CD4-positive, alpha-beta T cell treated with Interferon alpha-2 for 1 hour (primary cell): ENCODE measurements at regions not wholly inside any gene's neighbourhood (a gene's known extent, or its start where the extent isn't known, plus 50 kb on each side); places are given as distances from the start of the nearest gene placed in this dataset.

Experiments
- DNase-seq, 2 donors: peaks; one replicate each; pipeline ENCODE4 v3.0.0-alpha.2; 2020 to 2022

DNA sequence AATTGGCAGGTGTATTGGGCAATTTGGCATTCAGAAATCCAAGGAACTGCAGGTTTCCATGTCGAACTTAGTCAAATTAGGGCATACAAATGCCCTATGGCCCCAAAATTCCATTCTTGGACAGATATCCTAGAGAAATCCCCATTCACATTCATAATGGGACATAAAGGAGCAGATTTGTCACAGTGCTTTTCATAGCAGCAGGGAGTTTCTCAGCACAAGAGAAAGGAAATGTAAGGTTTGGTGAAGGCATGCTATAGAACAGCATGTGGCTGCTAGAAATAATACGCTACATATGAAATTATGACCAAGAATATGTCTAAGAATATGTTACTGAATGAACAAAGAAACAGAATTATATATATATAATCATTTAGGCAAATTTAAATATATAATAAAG lies 437.5 kb upstream of the BOD1L1 start:
- no peak for DNase-seq

DNA sequence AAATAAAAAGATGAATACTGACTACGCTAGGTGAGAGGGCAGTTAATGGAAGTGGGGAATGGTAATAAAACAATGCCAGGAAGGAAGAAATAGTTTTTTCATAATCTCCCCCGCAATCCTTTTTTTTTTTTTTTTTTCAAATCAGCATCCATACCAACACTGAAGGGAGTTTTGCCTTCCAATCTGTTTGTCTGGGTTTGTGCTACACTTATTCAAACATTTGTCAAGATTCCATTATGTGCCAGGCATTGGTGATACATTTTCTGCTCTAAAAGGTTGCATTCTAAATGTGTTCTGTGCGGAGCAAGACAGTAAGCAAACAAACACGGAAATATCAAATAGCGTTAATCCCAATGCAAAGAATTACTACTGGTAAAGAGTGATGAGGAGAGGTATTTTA lies 437.9 kb upstream of the BOD1L1 start:
- no peak for DNase-seq

DNA sequence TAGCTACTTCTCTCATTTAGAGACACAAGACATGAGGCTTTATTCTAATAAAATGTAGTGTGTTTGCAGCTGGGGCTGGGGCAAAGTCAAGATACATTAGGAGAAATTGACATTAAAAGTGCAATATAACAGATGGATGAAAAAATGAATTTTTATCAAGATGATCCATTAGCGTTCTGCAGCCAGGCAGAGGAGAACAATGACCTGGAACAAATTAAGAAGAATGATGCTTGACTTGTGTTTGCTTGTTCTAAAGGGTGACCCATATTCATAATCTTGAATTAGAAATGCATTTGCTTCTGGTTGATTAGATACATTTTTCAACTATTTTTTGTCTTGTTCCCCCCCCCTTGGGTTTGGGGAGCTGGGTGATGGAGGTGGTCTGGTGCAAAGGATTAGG lies 439.5 kb upstream of the BOD1L1 start:
- no peak for DNase-seq

DNA sequence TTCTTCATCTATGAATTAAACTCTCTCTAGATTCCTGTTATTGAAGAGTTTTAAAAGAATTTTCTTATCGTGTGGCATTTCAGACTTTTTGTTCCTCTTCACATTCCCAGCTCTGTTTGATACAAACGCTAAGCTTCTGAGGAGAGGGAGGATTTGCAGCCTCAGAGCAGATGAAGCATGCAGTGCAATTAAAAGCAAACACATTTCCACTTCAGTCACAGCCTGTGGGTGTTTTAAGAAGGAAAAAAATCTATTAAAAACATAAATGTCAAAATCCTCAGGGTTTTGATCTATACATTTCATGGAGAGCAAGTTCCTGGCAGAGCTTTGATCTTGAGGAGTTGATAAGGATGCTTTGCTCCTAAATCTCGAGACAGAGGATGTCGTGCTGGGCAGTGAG lies 442.4 kb upstream of the BOD1L1 start:
- DNase-seq: no peak

DNA sequence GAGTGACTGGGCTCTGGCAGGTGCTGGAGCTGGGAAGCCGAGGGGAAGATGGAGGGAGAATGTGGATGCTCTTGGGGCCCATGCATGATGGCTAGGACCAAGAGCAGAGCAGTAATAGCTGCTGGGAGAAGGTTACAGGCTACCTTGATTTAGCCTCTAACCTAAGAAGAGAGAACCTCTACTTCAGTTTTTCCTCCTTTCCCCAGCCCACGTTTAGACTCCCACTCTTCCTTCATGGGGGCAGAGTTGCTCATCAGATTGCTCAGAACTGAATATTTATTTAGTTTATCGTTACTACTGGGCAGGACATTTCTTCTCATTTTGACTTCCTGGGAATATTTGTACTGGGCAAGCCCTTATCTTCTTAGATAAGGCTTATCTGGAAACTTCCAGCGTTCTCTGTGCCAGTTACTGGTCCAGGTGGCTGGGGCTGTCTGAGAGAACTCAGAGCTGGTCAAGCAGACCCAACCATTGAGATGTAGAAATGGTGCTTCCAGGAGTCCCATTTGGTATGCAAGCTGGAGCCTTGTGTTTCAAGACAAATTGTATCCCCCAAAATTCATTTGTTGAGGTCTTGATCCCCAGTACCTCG lies 442.9 kb upstream of the BOD1L1 start:
- DNase-seq: no peak

DNA sequence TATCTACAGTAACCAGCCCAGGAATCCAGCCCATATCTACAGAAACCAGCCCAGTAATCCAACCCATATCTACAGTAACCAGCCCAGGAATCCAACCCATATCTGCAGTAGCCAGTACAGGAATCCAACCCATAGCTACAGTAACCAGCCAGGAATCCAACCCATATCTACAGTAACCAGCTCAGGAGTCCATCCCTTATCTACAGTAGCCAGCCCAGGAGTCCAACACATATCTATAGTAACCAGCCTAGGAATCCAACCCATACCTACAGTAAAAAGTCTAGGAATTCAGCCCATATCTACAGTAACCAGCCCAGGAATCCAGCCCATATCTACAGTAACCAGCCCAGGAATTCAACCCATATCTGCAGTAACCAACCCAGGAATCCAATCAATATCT lies 445.0 kb upstream of the BOD1L1 start:
- DNase-seq: no peak

DNA sequence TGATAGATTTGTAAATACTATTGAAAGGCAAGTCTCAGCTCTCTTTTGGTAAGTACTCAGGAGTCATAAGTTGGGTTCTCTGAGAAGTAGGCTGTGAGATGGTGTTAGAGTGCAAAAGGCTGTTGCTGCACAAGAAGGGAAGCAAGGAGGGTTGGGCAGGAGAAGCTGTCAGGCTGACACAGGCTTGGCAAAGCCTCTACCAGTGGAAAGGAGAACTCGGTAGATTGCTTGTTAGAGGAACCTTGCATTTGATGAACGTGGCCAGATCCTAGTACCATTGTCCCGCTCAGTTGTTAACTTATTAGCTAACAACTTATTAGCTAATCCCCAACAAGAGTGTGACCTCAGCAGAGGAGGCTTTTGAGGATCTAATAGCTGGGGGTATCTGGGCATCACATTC lies 449.3 kb upstream of the BOD1L1 start:
- no peak for DNase-seq

DNA sequence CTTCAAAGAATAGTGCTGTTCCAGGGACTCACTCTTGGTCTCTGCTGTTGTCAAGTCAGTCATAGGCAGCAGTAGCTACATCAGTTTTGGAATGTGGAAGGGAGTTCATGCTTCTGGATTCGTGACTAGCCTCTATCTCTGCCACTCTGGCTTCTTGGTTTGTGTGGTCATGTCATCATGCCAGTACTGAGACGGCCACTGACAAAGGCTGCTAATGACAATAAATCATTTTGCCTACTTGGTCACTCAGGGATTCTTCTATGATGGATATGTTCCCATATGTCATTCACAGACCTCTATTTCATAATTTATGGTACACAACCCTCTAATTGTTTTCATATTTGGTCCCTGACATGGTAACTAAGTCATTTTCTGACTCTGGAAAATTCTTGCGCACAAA lies 450.8 kb upstream of the BOD1L1 start:
- no peak for DNase-seq

DNA sequence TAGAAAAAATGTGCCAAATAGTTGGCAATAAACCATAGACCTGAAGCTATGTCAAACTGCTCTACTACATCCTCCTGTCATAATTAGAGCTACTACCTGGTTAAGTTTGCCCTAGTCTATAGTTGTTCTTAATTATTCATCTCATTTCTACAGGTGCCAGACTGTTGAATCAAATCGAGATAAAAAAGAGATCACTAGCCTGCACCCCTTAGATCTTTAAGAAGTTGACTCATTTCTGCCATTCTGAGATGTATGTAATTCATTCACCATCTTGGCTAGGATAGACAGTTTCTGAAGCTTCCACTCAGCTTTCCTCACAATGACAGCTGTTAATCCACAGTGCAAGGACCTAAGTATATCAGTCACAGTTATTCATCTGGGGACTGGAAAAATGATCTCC lies 452.1 kb upstream of the BOD1L1 start:
- DNase-seq: no peak

DNA sequence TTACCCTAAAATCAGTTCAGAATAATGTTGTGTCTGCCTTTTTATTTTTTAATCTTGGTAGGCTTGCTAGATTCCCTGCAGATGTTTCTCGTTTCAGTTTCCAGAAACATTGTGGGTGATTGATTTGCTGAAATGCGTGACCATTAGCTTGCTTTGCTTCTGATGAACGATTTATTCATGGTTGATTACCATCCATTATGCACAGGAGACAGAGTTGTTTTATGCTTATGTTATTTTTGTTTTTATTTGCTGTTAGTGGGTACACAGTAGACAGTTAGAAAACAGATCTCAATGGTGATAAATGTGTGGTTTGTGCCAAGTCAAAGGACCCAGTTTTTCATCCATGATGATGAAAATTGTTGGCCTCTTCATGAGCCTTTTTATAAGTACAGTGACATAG lies 455.6 kb upstream of the BOD1L1 start:
- DNase-seq: no peak

DNA sequence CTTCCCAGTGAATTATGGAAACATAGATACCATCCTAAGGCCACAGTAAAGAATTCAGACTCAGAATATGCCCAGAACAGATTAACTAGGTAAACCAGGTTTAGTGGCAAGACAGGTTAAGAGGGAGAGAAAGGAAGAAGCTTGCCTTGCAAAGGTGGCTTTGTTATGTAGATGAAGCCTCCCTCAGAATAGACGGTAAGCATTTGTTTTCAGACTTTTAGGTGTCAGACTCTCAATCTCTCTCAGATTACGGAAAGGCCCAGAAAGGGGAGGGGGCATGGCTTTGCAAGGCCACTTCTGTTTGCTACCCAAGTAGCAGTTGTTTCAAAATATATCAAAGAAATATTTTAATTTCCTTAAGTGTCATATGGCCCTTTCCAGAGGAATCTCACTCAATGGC lies 457.1 kb upstream of the BOD1L1 start:
- no peak for DNase-seq

DNA sequence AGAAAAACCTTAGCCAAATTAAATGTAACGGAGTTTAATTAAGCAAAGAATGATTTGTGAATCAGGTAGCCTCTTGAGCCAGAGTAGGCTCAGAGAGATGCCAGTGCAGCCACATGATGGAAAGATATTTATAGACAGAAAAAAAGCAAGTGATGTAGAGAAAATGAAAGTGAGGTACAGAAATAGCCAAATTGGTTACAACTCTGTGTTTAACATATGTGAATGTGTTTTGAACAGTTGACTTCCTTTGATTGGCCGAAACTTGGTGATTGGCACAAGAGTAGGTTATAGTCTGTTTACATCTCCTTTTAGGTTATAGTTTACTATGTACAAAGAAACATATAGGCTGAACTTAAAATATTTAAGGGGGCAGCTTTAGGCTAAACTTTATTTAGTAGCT lies 459.9 kb upstream of the BOD1L1 start:
- DNase-seq: no peak

DNA sequence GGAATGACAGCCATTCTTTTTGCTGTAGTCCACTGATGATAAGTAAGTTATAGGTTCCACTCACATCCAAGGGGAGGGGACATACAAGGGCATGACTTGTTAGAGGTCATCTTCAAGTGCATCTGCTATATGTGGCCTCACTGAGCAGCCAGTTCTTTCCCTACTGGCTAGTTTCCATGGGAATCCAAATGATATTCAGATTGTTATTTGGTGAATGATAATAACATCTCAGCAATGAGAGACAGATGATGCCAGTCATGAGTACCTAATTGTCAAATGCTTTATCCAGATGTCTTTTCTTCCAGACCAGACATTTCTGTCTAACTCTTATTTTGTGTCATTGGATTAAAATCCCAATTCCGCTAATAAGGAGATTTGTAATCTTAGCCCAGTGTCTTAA lies 460.4 kb upstream of the BOD1L1 start:
- DNase-seq: no peak

DNA sequence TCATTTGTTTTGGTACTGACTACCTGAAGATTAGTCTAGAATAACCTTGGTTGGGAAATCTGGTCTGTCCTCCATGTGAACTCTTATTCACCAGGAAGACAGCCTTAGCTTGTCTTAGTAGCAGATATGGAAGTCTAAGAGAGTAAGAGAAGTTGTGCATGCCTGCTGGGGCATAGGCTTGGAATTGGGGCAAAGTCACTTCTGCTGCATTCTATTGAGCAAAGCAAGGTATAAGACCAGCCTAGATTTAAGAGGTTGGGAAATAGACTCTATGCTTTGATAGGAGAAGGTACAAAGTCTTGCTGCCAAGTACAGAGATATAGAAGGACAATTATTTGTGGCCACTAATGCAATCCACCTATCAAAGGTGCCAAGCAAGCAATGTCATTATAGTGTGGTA lies 464.0 kb upstream of the BOD1L1 start:
- DNase-seq: no peak

DNA sequence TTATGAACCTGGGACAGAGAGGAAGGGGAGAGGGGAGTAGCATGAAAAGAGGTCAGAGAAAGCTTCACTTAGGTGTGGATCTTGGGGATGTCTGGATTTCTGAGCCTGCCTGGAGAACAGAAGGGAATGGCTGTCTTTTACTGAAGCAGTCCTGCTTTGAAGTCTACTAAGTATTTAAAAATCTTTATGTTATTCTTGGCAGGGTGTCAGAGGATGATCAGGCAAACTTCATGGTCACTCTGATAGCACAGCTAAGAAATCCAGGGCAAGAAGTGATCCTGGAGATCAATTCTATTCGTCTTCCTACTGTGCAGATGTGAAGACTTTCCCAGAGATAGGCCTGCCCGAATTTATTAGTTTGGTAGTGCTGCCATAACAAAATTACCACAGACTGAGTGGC lies 464.4 kb upstream of the BOD1L1 start:
- DNase-seq: no peak

DNA sequence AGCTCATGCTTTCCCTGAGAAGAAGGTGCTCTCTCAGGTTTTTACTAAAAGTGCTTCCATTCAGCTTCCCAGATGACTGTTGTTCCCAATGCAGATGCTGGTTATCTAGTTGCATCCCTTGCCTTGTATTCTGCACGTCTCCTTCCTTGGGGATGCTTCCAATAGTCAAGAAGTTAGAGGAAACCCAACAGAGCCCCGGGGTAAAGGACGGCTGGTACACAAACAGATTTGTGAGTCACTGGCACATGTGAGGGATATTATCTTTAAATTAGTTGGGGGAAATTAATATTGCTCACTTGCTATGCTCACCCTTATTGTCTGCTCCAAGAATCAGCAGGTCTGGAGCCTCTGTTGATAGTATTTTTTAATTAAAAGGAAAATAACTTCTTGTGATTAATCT lies 465.2 kb upstream of the BOD1L1 start:
- no peak for DNase-seq

DNA sequence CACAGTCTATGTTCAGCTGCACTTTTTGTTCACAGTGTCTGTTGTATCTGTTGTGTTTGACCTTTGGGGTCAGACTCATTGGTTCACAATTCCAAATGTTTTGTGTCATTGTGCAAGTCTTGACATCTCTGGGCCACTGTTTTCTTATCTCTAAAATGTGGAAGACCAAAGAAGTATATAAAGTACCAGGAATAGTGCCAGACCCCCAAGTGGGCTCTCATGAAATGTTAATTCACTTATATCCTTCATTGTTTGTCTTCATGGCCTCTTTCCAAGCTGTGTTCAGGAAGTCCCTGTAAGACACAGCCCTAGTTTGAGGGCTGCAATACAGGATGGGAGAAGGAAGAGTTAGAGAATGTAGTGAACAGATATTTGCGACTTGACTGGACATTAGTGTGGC lies 468.3 kb upstream of the BOD1L1 start:
- DNase-seq: no peak

DNA sequence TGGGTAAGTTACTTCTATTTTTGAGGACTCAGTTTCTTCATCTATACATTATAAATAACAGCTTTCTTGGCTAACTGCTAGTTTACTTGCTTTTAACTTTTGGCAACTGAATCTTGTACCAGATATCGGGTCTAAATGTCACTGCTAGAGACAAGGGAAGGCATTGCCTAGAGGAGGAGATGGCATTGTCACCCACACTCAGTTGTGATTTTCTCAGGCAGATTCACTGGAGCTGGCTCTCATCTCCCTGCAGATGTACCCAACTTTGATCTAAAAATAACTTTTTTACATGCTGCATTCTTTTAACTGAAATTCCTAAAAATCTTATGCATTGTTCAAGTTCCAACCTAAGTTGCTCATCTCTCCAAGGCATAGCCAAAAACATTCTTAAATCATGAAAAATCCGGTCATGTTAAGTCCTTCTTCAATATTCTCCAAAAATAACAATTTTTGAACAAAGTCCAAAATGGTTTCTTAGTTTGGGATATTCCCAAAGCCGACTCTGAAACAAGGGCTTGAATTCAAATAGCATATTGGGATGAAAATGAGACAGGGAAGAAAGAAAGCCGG lies 469.0 kb upstream of the BOD1L1 start:
- no peak for DNase-seq

DNA sequence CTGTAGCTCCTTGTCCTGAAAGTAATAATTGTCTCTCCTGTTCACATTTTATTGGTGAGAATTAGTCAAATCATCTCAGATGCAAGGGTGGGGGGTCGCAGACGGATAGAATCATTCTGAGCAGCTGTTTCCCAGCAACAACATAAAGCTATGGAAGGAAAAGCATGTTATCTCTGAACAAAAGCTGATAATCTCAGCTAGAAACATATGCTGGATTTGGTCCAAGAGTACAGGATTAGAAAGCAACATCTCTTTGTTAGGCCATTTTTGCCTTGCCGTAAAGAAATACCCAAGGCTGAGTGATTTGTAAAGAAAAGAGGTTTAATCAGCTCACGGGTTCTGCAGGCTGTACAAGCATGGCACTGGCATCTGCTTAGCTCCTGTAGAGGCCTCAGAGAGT lies 472.8 kb upstream of the BOD1L1 start:
- DNase-seq: no peak

DNA sequence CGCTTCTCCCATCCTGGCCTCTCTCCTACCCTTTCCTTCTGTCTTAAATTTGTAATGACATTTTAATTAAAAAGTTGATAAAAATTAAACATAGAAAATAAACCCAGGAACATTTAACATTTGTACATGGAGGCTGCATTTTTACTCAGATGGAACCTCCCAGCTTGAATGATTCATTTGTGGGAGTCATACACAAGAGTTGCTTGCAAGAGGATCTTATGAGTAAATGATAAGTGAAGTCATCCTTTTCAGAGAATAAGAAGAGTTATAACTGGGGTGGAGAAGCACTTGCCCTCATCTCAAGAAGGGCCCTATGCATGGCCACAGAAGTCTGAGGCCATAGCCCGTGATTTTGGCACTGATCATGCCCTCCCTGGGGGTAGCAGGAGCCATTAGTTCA lies 482.9 kb upstream of the BOD1L1 start:
- no peak for DNase-seq

DNA sequence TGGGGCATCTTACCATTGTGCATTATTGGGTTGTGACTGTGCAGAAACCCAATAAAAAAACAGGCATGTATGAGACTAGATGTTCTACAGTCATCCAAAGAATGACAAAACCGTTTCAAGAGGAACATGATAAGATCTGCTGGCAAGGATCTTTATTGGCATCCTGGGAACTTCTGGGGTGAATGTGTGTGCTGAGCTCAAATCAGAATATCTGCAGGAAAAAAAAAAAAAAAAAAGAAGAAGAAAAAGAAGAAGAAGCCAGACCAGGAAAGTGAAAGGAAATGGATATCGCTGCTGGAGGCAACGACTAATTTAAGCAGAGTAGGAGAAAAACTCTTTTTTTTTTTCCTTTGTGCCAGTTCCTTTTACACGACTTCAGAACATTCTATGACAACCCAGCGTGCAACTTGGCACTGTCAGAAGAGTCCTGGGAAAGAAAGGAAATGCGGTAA lies 484.2 kb upstream of the BOD1L1 start:
- no peak for DNase-seq

DNA sequence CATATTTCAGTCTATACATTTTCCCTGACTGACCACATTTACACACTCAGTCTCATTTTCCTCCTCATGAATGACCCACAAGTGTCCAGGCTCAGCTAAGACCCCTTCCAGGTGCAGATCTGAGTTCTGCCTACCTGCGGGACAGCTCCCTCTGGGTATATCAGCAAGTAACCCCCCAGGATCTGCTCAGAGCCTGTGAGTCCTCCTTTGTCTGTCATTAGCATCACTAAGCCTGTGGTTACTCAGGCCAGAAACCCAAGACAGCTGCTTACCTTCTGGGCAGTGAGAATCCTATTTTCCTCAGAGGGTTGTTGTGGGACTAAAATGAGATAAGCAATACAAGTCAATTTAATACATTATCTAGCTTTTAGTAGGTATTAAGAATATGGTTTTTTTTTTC lies 487.6 kb upstream of the BOD1L1 start:
- no peak for DNase-seq

DNA sequence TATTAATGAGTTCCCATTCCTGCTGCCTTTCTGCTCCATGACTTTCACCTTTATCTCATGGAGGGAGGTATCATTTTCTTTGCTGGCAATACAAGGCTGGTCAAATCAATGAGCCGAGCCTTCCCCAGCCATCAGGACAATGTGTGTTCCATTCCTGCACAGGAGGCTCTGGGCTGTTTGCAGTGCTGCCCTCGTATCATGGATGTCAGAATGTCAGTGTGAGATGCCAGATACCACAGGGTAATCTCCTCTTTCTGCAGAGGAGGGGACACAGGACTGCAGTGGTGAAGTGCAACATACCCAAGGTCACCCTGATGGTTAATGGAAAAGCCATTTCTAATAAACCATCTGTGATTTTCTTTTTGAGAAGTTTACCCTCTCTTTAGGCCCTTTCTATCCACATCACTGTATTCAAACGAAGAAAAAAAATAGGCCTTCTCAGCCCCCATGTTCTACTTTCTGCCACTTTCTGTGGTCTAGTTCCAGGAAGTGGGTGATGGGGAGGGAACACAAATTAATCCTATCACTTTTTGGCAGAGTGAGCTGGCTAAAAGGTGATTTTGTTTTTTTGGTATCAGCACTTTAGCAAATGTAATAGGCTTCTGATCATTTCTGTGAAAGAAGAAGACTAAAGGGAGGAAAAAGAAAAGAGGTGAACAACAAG lies 490.2 kb upstream of the BOD1L1 start:
- DNase-seq: no peak

DNA sequence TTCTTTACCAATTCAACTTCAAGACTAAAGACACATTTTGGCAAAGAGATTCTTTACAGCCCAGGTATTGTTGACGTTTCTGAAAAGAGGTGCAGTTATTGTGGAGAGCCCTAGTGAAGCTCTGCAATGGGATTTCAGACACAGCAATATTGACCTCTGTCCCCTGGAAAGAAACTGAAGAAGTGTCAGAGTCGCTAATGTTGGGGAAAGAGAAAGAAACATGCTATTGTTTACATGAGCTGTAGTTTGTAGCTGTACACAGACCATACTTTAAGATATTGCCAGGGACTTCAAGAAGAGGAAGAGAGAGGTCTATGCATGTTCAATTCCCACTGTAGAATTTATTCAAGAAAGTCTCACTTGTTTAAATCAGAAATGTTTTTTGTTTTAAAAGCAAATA lies 497.3 kb upstream of the BOD1L1 start:
- no peak for DNase-seq
